Upper lobe of left lung (tissue), 4 donors: ENCODE measurements at regions not wholly inside any gene's neighbourhood (a gene's known extent, or its start where the extent isn't known, plus 50 kb on each side); places are given as distances from the start of the nearest gene placed in this dataset.

Source experiments
- EP300 ChIP-seq, 4 donors: sonication (generic); formaldehyde crosslinking; IDR thresholded peaks; one replicate each; pipeline ENCODE4 v1.5.1; 2017; ENCODE audit warnings: antibody characterized with exemption in 4 of 4, control low read depth in 2 of 4
- POLR2A ChIP-seq, 4 donors: fragments of 450-650 bp; IDR thresholded peaks; one replicate each; pipeline ENCODE4 v1.5.1; 2016 to 2017; ENCODE audit warnings: antibody characterized with exemption in 4 of 4, mild to moderate bottlenecking in 2 of 4
- POLR2AphosphoS5 ChIP-seq, 2 donors: sonication (generic); formaldehyde crosslinking; IDR thresholded peaks; one replicate each; pipeline ENCODE4 v1.5.1; 2017; ENCODE audit warnings: antibody characterized with exemption in 2 of 2
- TF ChIP-seq, protein P1 (sequence below), 6 experiments: fragments of 450-650 bp in 4 of 6; fragments of 200-600 bp in 2 of 6; sonication (generic) in 2 of 6; IDR thresholded peaks; one replicate each; pipeline ENCODE4 v1.5.1; 2016 to 2019; ENCODE audit warnings: antibody characterized with exemption in 6 of 6

DNA sequence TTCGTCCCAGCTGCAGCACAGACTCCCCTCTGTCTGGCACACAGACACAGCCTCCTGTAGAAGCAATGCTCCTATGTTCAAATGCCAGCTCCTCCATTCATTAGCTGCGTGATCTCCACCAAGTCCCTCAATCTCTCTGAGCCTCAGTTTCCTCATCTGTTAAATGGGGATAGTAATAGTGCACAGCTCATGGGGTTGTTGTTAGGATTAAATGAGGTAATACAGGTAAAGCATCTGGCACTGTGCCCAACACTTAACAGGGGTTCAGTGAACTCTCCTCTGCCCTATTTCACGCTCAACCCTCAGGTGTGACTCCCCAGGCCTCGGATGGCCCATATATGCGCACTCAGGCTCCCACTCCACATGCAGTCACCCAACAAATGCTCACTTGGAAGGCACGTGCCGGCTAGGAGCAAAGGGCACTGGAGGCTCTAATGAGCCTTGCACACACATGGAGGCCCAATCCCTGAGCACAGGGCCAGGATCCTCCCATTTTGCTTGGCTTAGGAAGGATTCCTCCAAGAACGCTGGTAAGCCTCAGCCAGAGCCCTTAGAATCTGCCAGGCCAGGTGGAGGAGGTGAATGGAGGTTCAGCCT is 176.0 kb upstream of the LINGO1 start:
- TF ChIP-seq, protein P1, sequence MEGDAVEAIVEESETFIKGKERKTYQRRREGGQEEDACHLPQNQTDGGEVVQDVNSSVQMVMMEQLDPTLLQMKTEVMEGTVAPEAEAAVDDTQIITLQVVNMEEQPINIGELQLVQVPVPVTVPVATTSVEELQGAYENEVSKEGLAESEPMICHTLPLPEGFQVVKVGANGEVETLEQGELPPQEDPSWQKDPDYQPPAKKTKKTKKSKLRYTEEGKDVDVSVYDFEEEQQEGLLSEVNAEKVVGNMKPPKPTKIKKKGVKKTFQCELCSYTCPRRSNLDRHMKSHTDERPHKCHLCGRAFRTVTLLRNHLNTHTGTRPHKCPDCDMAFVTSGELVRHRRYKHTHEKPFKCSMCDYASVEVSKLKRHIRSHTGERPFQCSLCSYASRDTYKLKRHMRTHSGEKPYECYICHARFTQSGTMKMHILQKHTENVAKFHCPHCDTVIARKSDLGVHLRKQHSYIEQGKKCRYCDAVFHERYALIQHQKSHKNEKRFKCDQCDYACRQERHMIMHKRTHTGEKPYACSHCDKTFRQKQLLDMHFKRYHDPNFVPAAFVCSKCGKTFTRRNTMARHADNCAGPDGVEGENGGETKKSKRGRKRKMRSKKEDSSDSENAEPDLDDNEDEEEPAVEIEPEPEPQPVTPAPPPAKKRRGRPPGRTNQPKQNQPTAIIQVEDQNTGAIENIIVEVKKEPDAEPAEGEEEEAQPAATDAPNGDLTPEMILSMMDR (IDR thresholded peaks at IDR 0.05): no peak
- TF ChIP-seq POLR2A (IDR thresholded peaks at IDR 0.05): no peak
- TF ChIP-seq EP300 (IDR thresholded peaks at IDR 0.05): no peak
- no peak for TF ChIP-seq POLR2AphosphoS5 (IDR thresholded peaks at IDR 0.05)
